ENCODE measurements at regions not wholly inside any gene's neighbourhood (a gene's known extent, or its start where the extent isn't known, plus 50 kb on each side); places are given as distances from the start of the nearest gene placed in this dataset.

GRCh38 chr15:95520511-95520910 is 810.0 kb upstream of the NR2F2 start:
- H3K9me3 ChIP-seq, result no peaks in the 10 kb centered on the region
- ATAC-seq, result no peak
- no peak overlapping the region for H3K4me3 ChIP-seq
- H3K4me1 ChIP-seq, result no peaks in the 10 kb centered on the region
- no peaks in the 10 kb centered on the region for H3K27me3 ChIP-seq (ENCODE audit: low read depth)
- no peak for DNase-seq
- no peaks in the 10 kb centered on the region for H3K36me3 ChIP-seq
- no peak for TF ChIP-seq CTCF (IDR thresholded peaks at IDR 0.05)
- intact Hi-C loops (cut with DNase I), result no loop called here
- H3K27ac ChIP-seq, result no peak overlapping the region

- ATAC-seq (no peak), DNase-seq (no peak)
- H3K4me3 ChIP-seq, result no peak overlapping the region
- no peaks in the 10 kb centered on the region for H3K27me3 ChIP-seq (ENCODE audit: low read depth)
- intact Hi-C loops (cut with DNase I), result no loop called here
- no peak overlapping the region for H3K27ac ChIP-seq
- no peak for TF ChIP-seq CTCF (IDR thresholded peaks at IDR 0.05)
- H3K9me3 ChIP-seq, result no peaks in the 10 kb centered on the region
- H3K36me3 ChIP-seq, result no peaks in the 10 kb centered on the region
- H3K4me1 ChIP-seq, result no peaks in the 10 kb centered on the region
Measured at GRCh38 chr15:95520922-95521321, 809.6 kb upstream of the NR2F2 start.

GRCh38 chr15:95522533-95522932 is 808.0 kb upstream of the NR2F2 start:
- intact Hi-C loops (cut with DNase I), result no loop called here
- Histone ChIP-seq H3K27me3 (ENCODE audit: low read depth) (no peaks in the 10 kb centered on the region), H3K27ac (no peak overlapping the region), H3K4me1 (no peaks in the 10 kb centered on the region), H3K4me3 (no peak overlapping the region), H3K9me3 (no peaks in the 10 kb centered on the region), H3K36me3 (no peaks in the 10 kb centered on the region)
- TF ChIP-seq CTCF (IDR thresholded peaks at IDR 0.05), result no peak
- no peak for DNase-seq
- no peak for ATAC-seq

- H3K4me3 ChIP-seq, result no peak overlapping the region
- DNase-seq (no peak), ATAC-seq (no peak)
- H3K9me3 ChIP-seq, result no peaks in the 10 kb centered on the region
- intact Hi-C loops (cut with DNase I), result no loop called here
- no peaks in the 10 kb centered on the region for H3K27me3 ChIP-seq (ENCODE audit: low read depth)
- no peaks in the 10 kb centered on the region for H3K36me3 ChIP-seq
- TF ChIP-seq CTCF (IDR thresholded peaks at IDR 0.05), result no peak
- H3K27ac ChIP-seq, result no peak overlapping the region
- H3K4me1 ChIP-seq, result no peaks in the 10 kb centered on the region
Measured at GRCh38 chr15:95528920-95529319, 801.6 kb upstream of the NR2F2 start.

- H3K4me3 ChIP-seq, result no peak overlapping the region
- no peak overlapping the region for H3K27ac ChIP-seq
- no peaks in the 10 kb centered on the region for H3K9me3 ChIP-seq
- H3K4me1 ChIP-seq, result no peaks in the 10 kb centered on the region
- ATAC-seq, result no peak
- TF ChIP-seq CTCF (IDR thresholded peaks at IDR 0.05), result no peak
- DNase-seq, result no peak
- intact Hi-C loops (cut with DNase I), result no loop called here
- H3K27me3 ChIP-seq (ENCODE audit: low read depth), result no peaks in the 10 kb centered on the region
- H3K36me3 ChIP-seq, result no peaks in the 10 kb centered on the region
Measured at GRCh38 chr15:95536638-95537037, 793.9 kb upstream of the NR2F2 start.

- no peak overlapping the region for H3K27ac ChIP-seq
- no peaks in the 10 kb centered on the region for H3K4me1 ChIP-seq
- H3K4me3 ChIP-seq, result no peak overlapping the region
- no peaks in the 10 kb centered on the region for H3K27me3 ChIP-seq (ENCODE audit: low read depth)
- no peak for ATAC-seq
- no peaks in the 10 kb centered on the region for H3K36me3 ChIP-seq
- no peaks in the 10 kb centered on the region for H3K9me3 ChIP-seq
- intact Hi-C loops (cut with DNase I), result no loop called here
- no peak for DNase-seq
- TF ChIP-seq CTCF (IDR thresholded peaks at IDR 0.05), result no peak
Measured at GRCh38 chr15:95538693-95539092, 791.8 kb upstream of the NR2F2 start.

Measured in lower lobe of right lung (tissue), 2 donors.